WTC11 (cell line): ENCODE measurements at regions not wholly inside any gene's neighbourhood (a gene's known extent, or its start where the extent isn't known, plus 50 kb on each side); places are given as distances from the start of the nearest gene placed in this dataset.

Source experiments
- ATAC-seq: fragments of 200-7000 bp; cut with Tn5 transposase; 2 replicates; pipeline ENCODE4 v1.10.0; 2021; ENCODE audit warnings: mild to moderate bottlenecking, moderate library complexity
- CTCF ChIA-PET: fragments of 300-600 bp; sonication (Branson Sonifier 250); formaldehyde crosslinking; loops from one replicate; lab custom pipeline; 2021; ENCODE audit warnings: antibody characterized with exemption; lab: Charles Lee
- POLR2A ChIA-PET: fragments of 350-600 bp; sonication (Branson Sonifier 250); formaldehyde crosslinking; loops from one replicate; lab custom pipeline; 2021; ENCODE audit warnings: antibody characterized with exemption; lab: Charles Lee
- DNase-seq: peaks from one replicate; pipeline ENCODE4 v3.0.0; 2021; ENCODE audit warnings: low spot score
- H3K27ac Mint-ChIP-seq: 2 replicates; pipeline ENCODE4 v1.8.0; 2021; ENCODE audit warnings: mixed read lengths
- H3K27me3 Mint-ChIP-seq: 2 replicates; pipeline ENCODE4 v1.8.0; 2021; ENCODE audit warnings: low read depth, mild to moderate bottlenecking, moderate library complexity, mixed read lengths
- H3K36me3 Mint-ChIP-seq: 2 replicates; pipeline ENCODE4 v1.8.0; 2021; ENCODE audit warnings: mixed read lengths
- H3K4me1 Mint-ChIP-seq: 2 replicates; pipeline ENCODE4 v1.8.0; 2022; ENCODE audit warnings: mixed read lengths
- H3K4me3 Mint-ChIP-seq: 2 replicates; pipeline ENCODE4 v1.8.0; 2021; ENCODE audit warnings: mild to moderate bottlenecking, moderate library complexity, mixed read lengths
- H3K9me3 Mint-ChIP-seq: 2 replicates; pipeline ENCODE4 v1.8.0; 2021; ENCODE audit warnings: mixed read lengths
- AFF4 ChIP-seq: sonication (generic); formaldehyde crosslinking; IDR thresholded peaks from 2 replicates; pipeline ENCODE4 v1.8.1; 2023; ENCODE audit warnings: mild to moderate bottlenecking, missing genetic modification reagents, borderline replicate concordance
- ARID4B ChIP-seq: sonication (generic); formaldehyde crosslinking; IDR thresholded peaks from 2 replicates; pipeline ENCODE4 v1.8.0; 2023; ENCODE audit warnings: missing genetic modification reagents, mild to moderate bottlenecking, borderline replicate concordance
- ATF1 ChIP-seq: sonication (generic); formaldehyde crosslinking; IDR thresholded peaks from 2 replicates; pipeline ENCODE4 v1.8.1; 2023; ENCODE audit warnings: mild to moderate bottlenecking, moderate library complexity, missing genetic modification reagents
- ATF6 ChIP-seq: sonication (generic); formaldehyde crosslinking; IDR thresholded peaks from 2 replicates; pipeline ENCODE4 v1.8.1; 2023; ENCODE audit warnings: mild to moderate bottlenecking, missing genetic modification reagents
- CREB1 ChIP-seq: sonication (generic); formaldehyde crosslinking; IDR thresholded peaks from 2 replicates; pipeline ENCODE4 v1.8.0; 2023; ENCODE audit warnings: mild to moderate bottlenecking, missing genetic modification reagents
- CTCF ChIP-seq: fragments of 200-600 bp; IDR thresholded peaks from 2 replicates; pipeline ENCODE4 v1.8.0; 2022; ENCODE audit warnings: antibody characterized with exemption
- E2F4 ChIP-seq: sonication (generic); formaldehyde crosslinking; IDR thresholded peaks from 2 replicates; pipeline ENCODE4 v1.8.1; 2022; ENCODE audit warnings: low read depth, mild to moderate bottlenecking, moderate library complexity, missing genetic modification reagents, borderline replicate concordance
- IRF2 ChIP-seq: sonication (generic); formaldehyde crosslinking; IDR thresholded peaks from 2 replicates; pipeline ENCODE4 v1.8.0; 2022; ENCODE audit warnings: low read depth, missing genetic modification reagents, borderline replicate concordance
- PREB ChIP-seq: sonication (generic); formaldehyde crosslinking; IDR thresholded peaks from 2 replicates; pipeline ENCODE4 v1.8.1; 2022; ENCODE audit warnings: mild to moderate bottlenecking, missing genetic modification reagents, moderate library complexity, borderline replicate concordance
- SP1 ChIP-seq: sonication (generic); formaldehyde crosslinking; conservative IDR thresholded peaks from 2 replicates; pipeline ENCODE4 v1.8.1; 2022; ENCODE audit warnings: missing genetic modification reagents
- USF1 ChIP-seq: sonication (generic); formaldehyde crosslinking; IDR thresholded peaks from 2 replicates; pipeline ENCODE4 v1.8.0; 2022; ENCODE audit warnings: mild to moderate bottlenecking, missing genetic modification reagents
- ZNF121 ChIP-seq: sonication (generic); formaldehyde crosslinking; IDR thresholded peaks from 2 replicates; pipeline ENCODE4 v1.8.0; 2023; ENCODE audit warnings: missing genetic modification reagents
- ZNF317 ChIP-seq: sonication (generic); formaldehyde crosslinking; IDR thresholded peaks from 2 replicates; pipeline ENCODE4 v1.8.1; 2023; ENCODE audit warnings: low read depth, mild to moderate bottlenecking, moderate library complexity, missing genetic modification reagents, borderline replicate concordance
- ZNF396 ChIP-seq: fragments of 250-450 bp; sonication (Bioruptor Pico); IDR thresholded peaks from 2 replicates; pipeline ENCODE4 v1.8.0; 2021; ENCODE audit warnings: mild to moderate bottlenecking, moderate library complexity, borderline replicate concordance
- ZNF423 ChIP-seq: fragments of 250-450 bp; sonication (Bioruptor Pico); IDR thresholded peaks from 2 replicates; pipeline ENCODE4 v2.1.2; 2022; ENCODE audit warnings: mild to moderate bottlenecking, moderate library complexity
- ZNF425 ChIP-seq: fragments of 250-450 bp; sonication (Bioruptor Pico); conservative IDR thresholded peaks from 2 replicates; pipeline ENCODE4 v1.9.0; 2021; ENCODE audit warnings: mild to moderate bottlenecking

- H3K9me3 Mint-ChIP-seq, result peaks cover 4% of the 10 kb centered on the region; the same call in 1 of the 2 replicates
- no peaks in the 10 kb centered on the region for H3K27me3 Mint-ChIP-seq
- H3K36me3 Mint-ChIP-seq, result no peaks in the 10 kb centered on the region
- DNase-seq, result no peak
- no peak for TF ChIP-seq ZNF317 (CRISPR knock-in tag)
- TF ChIP-seq SP1 (CRISPR knock-in tag), result no peak
- TF ChIP-seq E2F4, result no peak
- no peak for TF ChIP-seq IRF2 (CRISPR knock-in tag)
- no peak for TF ChIP-seq AFF4 (CRISPR knock-in tag)
- TF ChIP-seq, all 79 proteins: peak for 0
- no peak for ATAC-seq
- Mint-ChIP-seq H3K27ac (no peak overlapping the region), H3K4me1 (no peaks in the 10 kb centered on the region), H3K4me3 (no peak overlapping the region)
- ChIA-PET POLR2A (no interaction called here), CTCF (no interaction called here)
Observed at GRCh38 chr7:145293754-145294153, 457.9 kb upstream of the TPK1 start.

- no peaks in the 10 kb centered on the region for H3K27me3 Mint-ChIP-seq
- CTCF ChIA-PET, result no interaction called here
- POLR2A ChIA-PET, result no interaction called here
- no peak overlapping the region for H3K4me3 Mint-ChIP-seq
- H3K36me3 Mint-ChIP-seq, result no peaks in the 10 kb centered on the region
- H3K27ac Mint-ChIP-seq, result no peak overlapping the region
- H3K9me3 Mint-ChIP-seq, result peaks cover 4% of the 10 kb centered on the region; the same call in 1 of the 2 replicates
- no peak for DNase-seq
- H3K4me1 Mint-ChIP-seq, result no peaks in the 10 kb centered on the region
- no peak for ATAC-seq
- TF ChIP-seq ATF6 (CRISPR knock-in tag) (no peak), IRF2 (CRISPR knock-in tag) (no peak), ZNF121 (no peak), ZNF423 (no peak), USF1 (no peak), CTCF (no peak), ATF1 (no peak), PREB (CRISPR knock-in tag) (no peak), ZNF396 (CRISPR knock-in tag) (no peak), ARID4B (CRISPR knock-in tag) (no peak), ZNF425 (CRISPR knock-in tag) (no peak), CREB1 (no peak)
Observed at GRCh38 chr7:145293228-145293701, 457.4 kb upstream of the TPK1 start.
